GM23338 (cell line): ENCODE measurements at regions not wholly inside any gene's neighbourhood (a gene's known extent, or its start where the extent isn't known, plus 50 kb on each side); places are given as distances from the start of the nearest gene placed in this dataset.

ENCODE experiments used
- ATAC-seq: fragments of 200-7000 bp; cut with Tn5 transposase; 3 replicates; pipeline ENCODE4 v1.9.1; 2020
- DNase-seq: peaks from one replicate; pipeline ENCODE4 v3.0.0-alpha.2; 2015; ENCODE audit warnings: low spot score
- H2AFZ ChIP-seq: fragments of 200-600 bp; sonication (generic); 2 replicates; pipeline ENCODE4 v1.8.0; 2016; ENCODE audit warnings: antibody characterized with exemption, mild to moderate bottlenecking, moderate library complexity
- H3F3A ChIP-seq: fragments of 200-600 bp; sonication (generic); replicated peaks from 2 replicates; pipeline ENCODE4 v1.8.0; 2017; ENCODE audit warnings: antibody characterized with exemption, mixed run types, low read depth
- H3K27ac ChIP-seq: fragments of 200-600 bp; sonication (generic); 2 replicates; pipeline ENCODE4 v1.6.1; 2016; ENCODE audit warnings: low read depth
- H3K27me3 ChIP-seq: fragments of 200-600 bp; sonication (generic); 2 replicates; pipeline ENCODE4 v1.8.0; 2016; ENCODE audit warnings: mild to moderate bottlenecking, mixed run types, moderate library complexity; ENCODE audit not compliant: insufficient read depth
- H3K36me3 ChIP-seq: fragments of 200-600 bp; sonication (generic); 2 replicates; pipeline ENCODE4 v1.8.0; 2016; ENCODE audit warnings: mild to moderate bottlenecking; ENCODE audit not compliant: insufficient read depth
- H3K4me1 ChIP-seq: fragments of 200-600 bp; sonication (generic); 2 replicates; pipeline ENCODE4 v1.8.0; 2016; ENCODE audit warnings: mild to moderate bottlenecking, moderate library complexity; ENCODE audit not compliant: insufficient read depth
- H3K4me2 ChIP-seq: fragments of 200-600 bp; sonication (generic); 2 replicates; pipeline ENCODE4 v1.7.1; 2017; ENCODE audit warnings: mixed run types
- H3K4me3 ChIP-seq: fragments of 200-600 bp; sonication (generic); 2 replicates; pipeline ENCODE4 v1.6.1; 2016; ENCODE audit warnings: mixed run types
- H3K79me2 ChIP-seq: fragments of 200-600 bp; sonication (generic); replicated peaks from 2 replicates; pipeline ENCODE4 v1.8.0; 2017; ENCODE audit warnings: mild to moderate bottlenecking; ENCODE audit not compliant: insufficient read depth
- H3K9me2 ChIP-seq: fragments of 200-600 bp; sonication (generic); 2 replicates; pipeline ENCODE4 v1.8.0; 2017; ENCODE audit not compliant: insufficient read depth
- H4K20me1 ChIP-seq: fragments of 200-600 bp; sonication (generic); replicated peaks from 2 replicates; pipeline ENCODE4 v1.8.0; 2017; ENCODE audit warnings: mild to moderate bottlenecking; ENCODE audit not compliant: insufficient read depth
- H3K27ac Mint-ChIP-seq: 2 replicates; pipeline ENCODE4 v1.8.0; 2020; ENCODE audit warnings: inconsistent platforms, mild to moderate bottlenecking, moderate library complexity, mixed read lengths
- H3K27me3 Mint-ChIP-seq: 3 replicates; pipeline ENCODE4 v1.8.0; 2022; ENCODE audit warnings: low read depth, mild to moderate bottlenecking, moderate library complexity, mixed read lengths, inconsistent platforms; ENCODE audit not compliant: insufficient read depth, poor library complexity
- H3K36me3 Mint-ChIP-seq: 3 replicates; pipeline ENCODE4 v1.8.0; 2021; ENCODE audit warnings: low read depth, mild to moderate bottlenecking, inconsistent platforms, moderate library complexity, mixed read lengths
- H3K4me1 Mint-ChIP-seq: 3 replicates; pipeline ENCODE4 v1.8.0; 2020; ENCODE audit warnings: mild to moderate bottlenecking, inconsistent platforms, mixed read lengths
- H3K4me3 Mint-ChIP-seq: 3 replicates; pipeline ENCODE4 v1.8.0; 2021; ENCODE audit warnings: moderate library complexity, mild to moderate bottlenecking, inconsistent platforms, mixed read lengths
- H3K9me3 Mint-ChIP-seq: 3 replicates; pipeline ENCODE4 v1.8.0; 2020; ENCODE audit warnings: moderate library complexity, mild to moderate bottlenecking, inconsistent platforms, mixed read lengths
- EZH2 ChIP-seq: fragments of 200-600 bp; sonication (generic); IDR thresholded peaks from one replicate; pipeline ENCODE4 v1.8.0; 2017; ENCODE audit warnings: antibody characterized with exemption, mild to moderate bottlenecking, low read depth; ENCODE audit not compliant: unreplicated experiment
- ZNF114 ChIP-seq: fragments of 250-450 bp; sonication (Bioruptor Pico); IDR thresholded peaks from 2 replicates; pipeline ENCODE4 v1.5.0; 2020; ENCODE audit warnings: mild to moderate bottlenecking, moderate library complexity
- ZNF331 ChIP-seq: fragments of 250-450 bp; sonication (Bioruptor Pico); IDR thresholded peaks from 2 replicates; pipeline ENCODE4 v1.5.0; 2020; ENCODE audit warnings: low read depth, mild to moderate bottlenecking, moderate library complexity
- TF ChIP-seq, protein P1 (sequence below), 2 experiments: fragments of 200-600 bp in 1 of 2; sonication (generic) in 1 of 2; conservative IDR thresholded peaks; 2 replicates each; pipeline versions ENCODE4 v1.5.1 to v1.6.1; 2016 to 2017; ENCODE audit warnings: antibody characterized with exemption in 2 of 2, low read depth in 2 of 2, mild to moderate bottlenecking in 2 of 2, moderate library complexity in 1 of 2
- TF ChIP-seq, protein P2 (sequence below): IDR thresholded peaks from 2 replicates; pipeline ENCODE4 v1.6.1; 2016; ENCODE audit warnings: antibody characterized with exemption
- TF ChIP-seq, protein P3 (sequence below): fragments of 250-450 bp; sonication (Bioruptor Pico); IDR thresholded peaks from 2 replicates; pipeline ENCODE4 v1.5.0; 2020; ENCODE audit warnings: mild to moderate bottlenecking, moderate library complexity

DNA sequence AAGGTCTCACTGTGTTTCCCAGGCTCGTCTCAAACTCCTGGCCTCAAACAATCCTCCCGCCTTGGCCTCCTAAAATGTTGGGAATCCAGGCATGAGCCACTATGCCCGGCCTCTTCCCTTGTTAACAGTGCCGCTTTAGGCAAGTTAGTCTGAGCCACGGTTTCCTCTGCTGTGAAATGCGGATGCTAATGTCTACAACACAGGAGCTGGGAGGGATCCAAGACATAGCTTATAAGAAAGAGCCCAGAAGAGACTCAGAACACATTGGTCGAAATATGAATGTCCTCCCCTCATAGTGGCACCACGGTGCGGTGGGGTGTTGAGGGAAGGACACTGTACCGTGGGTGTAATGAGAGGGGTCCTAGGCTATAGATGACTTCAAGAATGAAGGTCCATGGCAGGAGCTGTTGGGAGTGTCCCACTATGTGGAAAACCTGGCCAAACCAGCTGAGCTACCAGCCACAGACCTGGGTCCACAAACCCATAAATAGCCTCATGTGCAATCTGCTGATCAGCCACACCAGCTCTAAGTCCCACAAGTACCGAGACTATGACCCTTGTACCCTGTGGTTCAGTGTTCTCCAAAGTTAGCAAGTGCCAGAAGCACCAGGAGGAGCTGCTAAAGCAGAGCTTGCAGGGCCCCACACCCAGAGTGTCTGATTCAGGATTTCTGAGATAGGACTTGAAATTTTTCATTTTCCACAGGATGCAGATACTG lies 57.8 kb upstream of the ZFAND3 start:
- H3K4me3 Mint-ChIP-seq: no peak overlapping the region
- TF ChIP-seq EZH2: peak; percentile 26
- TF ChIP-seq, protein P1, sequence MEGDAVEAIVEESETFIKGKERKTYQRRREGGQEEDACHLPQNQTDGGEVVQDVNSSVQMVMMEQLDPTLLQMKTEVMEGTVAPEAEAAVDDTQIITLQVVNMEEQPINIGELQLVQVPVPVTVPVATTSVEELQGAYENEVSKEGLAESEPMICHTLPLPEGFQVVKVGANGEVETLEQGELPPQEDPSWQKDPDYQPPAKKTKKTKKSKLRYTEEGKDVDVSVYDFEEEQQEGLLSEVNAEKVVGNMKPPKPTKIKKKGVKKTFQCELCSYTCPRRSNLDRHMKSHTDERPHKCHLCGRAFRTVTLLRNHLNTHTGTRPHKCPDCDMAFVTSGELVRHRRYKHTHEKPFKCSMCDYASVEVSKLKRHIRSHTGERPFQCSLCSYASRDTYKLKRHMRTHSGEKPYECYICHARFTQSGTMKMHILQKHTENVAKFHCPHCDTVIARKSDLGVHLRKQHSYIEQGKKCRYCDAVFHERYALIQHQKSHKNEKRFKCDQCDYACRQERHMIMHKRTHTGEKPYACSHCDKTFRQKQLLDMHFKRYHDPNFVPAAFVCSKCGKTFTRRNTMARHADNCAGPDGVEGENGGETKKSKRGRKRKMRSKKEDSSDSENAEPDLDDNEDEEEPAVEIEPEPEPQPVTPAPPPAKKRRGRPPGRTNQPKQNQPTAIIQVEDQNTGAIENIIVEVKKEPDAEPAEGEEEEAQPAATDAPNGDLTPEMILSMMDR (conservative IDR thresholded peaks at IDR 0.05; ENCODE audit: low read depth in 2 of 2): no peak
- no peak overlapping the region for H3K4me2 ChIP-seq

DNA sequence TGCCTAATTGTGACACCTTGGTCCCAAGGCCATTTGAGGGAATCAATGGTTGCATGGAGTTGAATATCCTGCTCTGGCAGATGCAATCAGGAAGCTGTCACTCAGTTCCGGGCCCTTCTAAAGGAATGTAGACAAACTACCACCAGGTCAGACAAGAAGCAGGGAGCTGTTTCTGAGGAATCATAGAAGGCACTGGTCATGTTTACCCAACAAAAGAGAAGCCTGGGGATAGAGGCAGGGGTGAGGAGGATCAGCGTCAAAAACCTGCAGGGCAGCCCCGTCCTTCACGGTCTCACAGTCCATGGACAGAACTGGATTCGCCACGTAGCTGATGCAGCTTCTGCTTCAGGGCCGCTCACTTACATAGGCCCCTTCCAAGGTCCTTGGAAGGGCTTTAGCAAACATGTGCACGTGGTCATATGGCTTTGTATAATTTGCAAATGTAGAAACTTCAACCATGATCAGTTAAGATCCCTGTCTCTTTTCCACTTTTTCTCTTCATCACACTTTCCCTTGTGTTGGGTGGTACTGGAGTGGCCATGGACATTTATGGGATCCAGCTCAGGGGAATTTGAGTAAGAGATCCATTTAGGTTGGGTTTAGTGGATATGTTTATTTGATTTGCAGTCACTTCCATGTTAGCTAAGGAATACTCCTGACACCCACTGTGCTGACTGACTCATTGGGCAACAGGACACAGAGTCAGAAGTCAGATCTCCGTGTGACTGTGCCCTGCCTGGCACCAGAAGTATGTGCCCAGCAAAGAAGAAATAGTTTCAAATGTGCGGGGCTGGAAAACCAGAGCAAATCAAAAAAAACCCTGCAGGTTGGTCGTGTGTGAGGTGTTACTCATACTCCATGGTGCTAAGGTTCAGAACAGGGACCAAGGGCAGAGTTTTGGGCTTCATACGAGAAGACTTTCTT lies 60.0 kb upstream of the ZFAND3 start:
- Mint-ChIP-seq H3K36me3 (no peaks in the 10 kb centered on the region), H3K4me3 (no peak overlapping the region), H3K9me3 (no peaks in the 10 kb centered on the region), H3K4me1 (no peaks in the 10 kb centered on the region), H3K27ac (no peak overlapping the region), H3K27me3 (peaks cover 99% of the 10 kb centered on the region)
- Histone ChIP-seq H3K27me3 (peaks cover 100% of the 10 kb centered on the region), H3K27ac (no peak overlapping the region), H3K4me2 (no peak overlapping the region), H3K36me3 (no peaks in the 10 kb centered on the region), H3K4me3 (no peak overlapping the region), H2AFZ (no peak overlapping the region), H3K79me2 (no peaks in the 10 kb centered on the region), H3K9me2 (no peaks in the 10 kb centered on the region), H3F3A (no peaks in the 10 kb centered on the region), H3K4me1 (no peaks in the 10 kb centered on the region), H4K20me1 (peaks cover 3% of the 10 kb centered on the region; the same call in 1 of the 2 replicates)
- DNase-seq (no peak), ATAC-seq (no peak)
- TF ChIP-seq ZNF331 (CRISPR knock-in tag): no peak
- TF ChIP-seq, protein P2, sequence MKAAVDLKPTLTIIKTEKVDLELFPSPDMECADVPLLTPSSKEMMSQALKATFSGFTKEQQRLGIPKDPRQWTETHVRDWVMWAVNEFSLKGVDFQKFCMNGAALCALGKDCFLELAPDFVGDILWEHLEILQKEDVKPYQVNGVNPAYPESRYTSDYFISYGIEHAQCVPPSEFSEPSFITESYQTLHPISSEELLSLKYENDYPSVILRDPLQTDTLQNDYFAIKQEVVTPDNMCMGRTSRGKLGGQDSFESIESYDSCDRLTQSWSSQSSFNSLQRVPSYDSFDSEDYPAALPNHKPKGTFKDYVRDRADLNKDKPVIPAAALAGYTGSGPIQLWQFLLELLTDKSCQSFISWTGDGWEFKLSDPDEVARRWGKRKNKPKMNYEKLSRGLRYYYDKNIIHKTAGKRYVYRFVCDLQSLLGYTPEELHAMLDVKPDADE: no peak
- no peak for TF ChIP-seq ZNF114 (CRISPR knock-in tag)
- TF ChIP-seq, protein P3, sequence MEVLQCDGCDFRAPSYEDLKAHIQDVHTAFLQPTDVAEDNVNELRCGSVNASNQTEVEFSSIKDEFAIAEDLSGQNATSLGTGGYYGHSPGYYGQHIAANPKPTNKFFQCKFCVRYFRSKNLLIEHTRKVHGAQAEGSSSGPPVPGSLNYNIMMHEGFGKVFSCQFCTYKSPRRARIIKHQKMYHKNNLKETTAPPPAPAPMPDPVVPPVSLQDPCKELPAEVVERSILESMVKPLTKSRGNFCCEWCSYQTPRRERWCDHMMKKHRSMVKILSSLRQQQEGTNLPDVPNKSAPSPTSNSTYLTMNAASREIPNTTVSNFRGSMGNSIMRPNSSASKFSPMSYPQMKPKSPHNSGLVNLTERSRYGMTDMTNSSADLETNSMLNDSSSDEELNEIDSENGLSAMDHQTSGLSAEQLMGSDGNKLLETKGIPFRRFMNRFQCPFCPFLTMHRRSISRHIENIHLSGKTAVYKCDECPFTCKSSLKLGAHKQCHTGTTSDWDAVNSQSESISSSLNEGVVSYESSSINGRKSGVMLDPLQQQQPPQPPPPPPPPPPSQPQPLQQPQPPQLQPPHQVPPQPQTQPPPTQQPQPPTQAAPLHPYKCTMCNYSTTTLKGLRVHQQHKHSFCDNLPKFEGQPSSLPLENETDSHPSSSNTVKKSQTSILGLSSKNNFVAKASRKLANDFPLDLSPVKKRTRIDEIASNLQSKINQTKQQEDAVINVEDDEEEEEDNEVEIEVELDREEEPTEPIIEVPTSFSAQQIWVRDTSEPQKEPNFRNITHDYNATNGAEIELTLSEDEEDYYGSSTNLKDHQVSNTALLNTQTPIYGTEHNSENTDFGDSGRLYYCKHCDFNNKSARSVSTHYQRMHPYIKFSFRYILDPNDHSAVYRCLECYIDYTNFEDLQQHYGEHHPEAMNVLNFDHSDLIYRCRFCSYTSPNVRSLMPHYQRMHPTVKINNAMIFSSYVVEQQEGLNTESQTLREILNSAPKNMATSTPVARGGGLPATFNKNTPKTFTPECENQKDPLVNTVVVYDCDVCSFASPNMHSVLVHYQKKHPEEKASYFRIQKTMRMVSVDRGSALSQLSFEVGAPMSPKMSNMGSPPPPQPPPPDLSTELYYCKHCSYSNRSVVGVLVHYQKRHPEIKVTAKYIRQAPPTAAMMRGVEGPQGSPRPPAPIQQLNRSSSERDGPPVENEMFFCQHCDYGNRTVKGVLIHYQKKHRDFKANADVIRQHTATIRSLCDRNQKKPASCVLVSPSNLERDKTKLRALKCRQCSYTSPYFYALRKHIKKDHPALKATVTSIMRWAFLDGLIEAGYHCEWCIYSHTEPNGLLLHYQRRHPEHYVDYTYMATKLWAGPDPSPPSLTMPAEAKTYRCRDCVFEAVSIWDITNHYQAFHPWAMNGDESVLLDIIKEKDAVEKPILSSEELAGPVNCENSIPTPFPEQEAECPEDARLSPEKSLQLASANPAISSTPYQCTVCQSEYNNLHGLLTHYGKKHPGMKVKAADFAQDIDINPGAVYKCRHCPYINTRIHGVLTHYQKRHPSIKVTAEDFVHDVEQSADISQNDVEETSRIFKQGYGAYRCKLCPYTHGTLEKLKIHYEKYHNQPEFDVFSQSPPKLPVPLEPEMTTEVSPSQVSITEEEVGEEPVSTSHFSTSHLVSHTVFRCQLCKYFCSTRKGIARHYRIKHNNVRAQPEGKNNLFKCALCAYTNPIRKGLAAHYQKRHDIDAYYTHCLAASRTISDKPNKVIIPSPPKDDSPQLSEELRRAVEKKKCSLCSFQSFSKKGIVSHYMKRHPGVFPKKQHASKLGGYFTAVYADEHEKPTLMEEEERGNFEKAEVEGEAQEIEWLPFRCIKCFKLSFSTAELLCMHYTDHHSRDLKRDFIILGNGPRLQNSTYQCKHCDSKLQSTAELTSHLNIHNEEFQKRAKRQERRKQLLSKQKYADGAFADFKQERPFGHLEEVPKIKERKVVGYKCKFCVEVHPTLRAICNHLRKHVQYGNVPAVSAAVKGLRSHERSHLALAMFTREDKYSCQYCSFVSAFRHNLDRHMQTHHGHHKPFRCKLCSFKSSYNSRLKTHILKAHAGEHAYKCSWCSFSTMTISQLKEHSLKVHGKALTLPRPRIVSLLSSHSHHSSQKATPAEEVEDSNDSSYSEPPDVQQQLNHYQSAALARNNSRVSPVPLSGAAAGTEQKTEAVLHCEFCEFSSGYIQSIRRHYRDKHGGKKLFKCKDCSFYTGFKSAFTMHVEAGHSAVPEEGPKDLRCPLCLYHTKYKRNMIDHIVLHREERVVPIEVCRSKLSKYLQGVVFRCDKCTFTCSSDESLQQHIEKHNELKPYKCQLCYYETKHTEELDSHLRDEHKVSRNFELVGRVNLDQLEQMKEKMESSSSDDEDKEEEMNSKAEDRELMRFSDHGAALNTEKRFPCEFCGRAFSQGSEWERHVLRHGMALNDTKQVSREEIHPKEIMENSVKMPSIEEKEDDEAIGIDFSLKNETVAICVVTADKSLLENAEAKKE (CRISPR knock-in tag): no peak

More for the DNA sequence above, 57.8 kb upstream of the ZFAND3 start:
- Mint-ChIP-seq H3K27me3 (peaks cover 99% of the 10 kb centered on the region), H3K9me3 (no peaks in the 10 kb centered on the region), H3K36me3 (no peaks in the 10 kb centered on the region), H3K4me1 (peaks cover 2% of the 10 kb centered on the region; the same call in 1 of the 3 replicates), H3K27ac (no peak overlapping the region)
- Histone ChIP-seq H3K4me3 (no peak overlapping the region), H4K20me1 (peaks cover 3% of the 10 kb centered on the region; the same call in 1 of the 2 replicates), H2AFZ (no peak overlapping the region), H3K27ac (no peak overlapping the region), H3K36me3 (no peaks in the 10 kb centered on the region), H3K4me1 (peaks cover 4% of the 10 kb centered on the region; the same call in 1 of the 2 replicates), H3K9me2 (no peaks in the 10 kb centered on the region), H3K79me2 (no peaks in the 10 kb centered on the region), H3F3A (peaks cover 3% of the 10 kb centered on the region; the same call in 1 of the 2 replicates), H3K27me3 (peaks cover 100% of the 10 kb centered on the region)
- no peak for ATAC-seq
- no peak for DNase-seq
